Smooth muscle cell (in vitro differentiated cells): ENCODE measurements at regions not wholly inside any gene's neighbourhood (a gene's known extent, or its start where the extent isn't known, plus 50 kb on each side); places are given as distances from the start of the nearest gene placed in this dataset.

ENCODE experiments used
- DNase-seq: peaks from one replicate; lab custom pipeline; 2025; ENCODE audit not compliant: unreplicated experiment; lab: John Stamatoyannopoulos, UW
- H2AFZ ChIP-seq: fragments of 200-600 bp; sonication (generic); 2 replicates; pipeline ENCODE4 v1.6.0; 2016; ENCODE audit warnings: antibody characterized with exemption, low read depth, mild to moderate bottlenecking
- H3F3A ChIP-seq: fragments of 200-600 bp; sonication (generic); 2 replicates; pipeline ENCODE4 v1.6.0; 2017; ENCODE audit warnings: antibody characterized with exemption, low read depth
- H3K27ac ChIP-seq: fragments of 200-600 bp; sonication (generic); 2 replicates; pipeline ENCODE4 v1.5.1; 2016; ENCODE audit warnings: low read depth, mild to moderate bottlenecking
- H3K27me3 ChIP-seq: fragments of 200-600 bp; sonication (generic); 2 replicates; pipeline ENCODE4 v1.6.1; 2016; ENCODE audit warnings: low read depth, mild to moderate bottlenecking
- H3K36me3 ChIP-seq: fragments of 200-600 bp; sonication (generic); 2 replicates; pipeline ENCODE4 v1.5.1; 2016; ENCODE audit warnings: low read depth
- H3K4me1 ChIP-seq: fragments of 200-600 bp; sonication (generic); 2 replicates; pipeline ENCODE4 v1.5.1; 2016; ENCODE audit warnings: low read depth
- H3K4me2 ChIP-seq: fragments of 200-600 bp; sonication (generic); 2 replicates; pipeline ENCODE4 v1.6.0; 2016; ENCODE audit warnings: mild to moderate bottlenecking
- H3K4me3 ChIP-seq: fragments of 200-600 bp; sonication (generic); 2 replicates; pipeline ENCODE4 v1.5.1; 2016; ENCODE audit warnings: mild to moderate bottlenecking
- H3K79me2 ChIP-seq: fragments of 200-600 bp; sonication (generic); 2 replicates; pipeline ENCODE4 v1.6.0; 2016; ENCODE audit warnings: low read depth, mild to moderate bottlenecking
- H3K9ac ChIP-seq: fragments of 200-600 bp; sonication (generic); 2 replicates; pipeline ENCODE4 v1.6.0; 2016; ENCODE audit warnings: low read depth
- H3K9me3 ChIP-seq: fragments of 200-600 bp; sonication (generic); replicated peaks from 2 replicates; pipeline ENCODE4 v1.5.1; 2016; ENCODE audit warnings: low read depth
- H4K20me1 ChIP-seq: fragments of 200-600 bp; sonication (generic); 2 replicates; pipeline ENCODE4 v1.6.0; 2016; ENCODE audit warnings: low read depth
- CTCF ChIP-seq: fragments of 200-600 bp; sonication (generic); IDR thresholded peaks from 2 replicates; pipeline ENCODE4 v1.5.1; 2017; ENCODE audit warnings: borderline replicate concordance, mild to moderate bottlenecking, antibody characterized with exemption; ENCODE audit not compliant: insufficient read depth, poor library complexity, severe bottlenecking
- WGBS: methylation state at CpG from one replicate; pipeline ENCODE4 v1.1.7; 2016; ENCODE audit warnings: low lambda C conversion rate; 5-methylcytosine and 5-hydroxymethylcytosine counted together

GRCh38 chr14:98877065-98877464 is 394.9 kb downstream of the BCL11B start:
- no peaks in the 10 kb centered on the region for H3K27me3 ChIP-seq
- no peaks in the 10 kb centered on the region for H3K79me2 ChIP-seq
- H3K36me3 ChIP-seq, result no peaks in the 10 kb centered on the region
- DNase-seq, result no peak
- no peak overlapping the region for H3K9ac ChIP-seq
- no peaks in the 10 kb centered on the region for H4K20me1 ChIP-seq
- 100% methylated on average over 1 of the region's 1 CpG for WGBS
- no peak overlapping the region for H3K27ac ChIP-seq
- H3K9me3 ChIP-seq, result no peaks in the 10 kb centered on the region
- H3K4me2 ChIP-seq, result no peak overlapping the region
- no peak for TF ChIP-seq CTCF
- no peaks in the 10 kb centered on the region for H3F3A ChIP-seq
- H3K4me1 ChIP-seq, result no peaks in the 10 kb centered on the region
- no peak overlapping the region for H2AFZ ChIP-seq
- no peak overlapping the region for H3K4me3 ChIP-seq

- H3K36me3 ChIP-seq, result no peaks in the 10 kb centered on the region
- H3K9ac ChIP-seq, result no peak overlapping the region
- TF ChIP-seq CTCF, result no peak
- no peaks in the 10 kb centered on the region for H3F3A ChIP-seq
- H3K27me3 ChIP-seq, result no peaks in the 10 kb centered on the region
- no peak for DNase-seq
- no peak overlapping the region for H3K4me2 ChIP-seq
- 90% methylated on average over 3 of the region's 3 CpGs for WGBS
- H3K4me3 ChIP-seq, result no peak overlapping the region
- H2AFZ ChIP-seq, result no peak overlapping the region
- H3K4me1 ChIP-seq, result no peaks in the 10 kb centered on the region
- H3K79me2 ChIP-seq, result no peaks in the 10 kb centered on the region
- H3K27ac ChIP-seq, result no peak overlapping the region
- no peaks in the 10 kb centered on the region for H3K9me3 ChIP-seq
- H4K20me1 ChIP-seq, result no peaks in the 10 kb centered on the region
Measured at GRCh38 chr14:98878282-98878681, 393.7 kb downstream of the BCL11B start.

- Histone ChIP-seq H3K9me3 (no peaks in the 10 kb centered on the region), H3K9ac (no peak overlapping the region), H3K4me2 (no peak overlapping the region), H3K4me1 (peaks cover 15% of the 10 kb centered on the region), H3K4me3 (no peak overlapping the region), H4K20me1 (no peaks in the 10 kb centered on the region), H3F3A (peaks cover 6% of the 10 kb centered on the region), H3K36me3 (no peaks in the 10 kb centered on the region), H2AFZ (no peak overlapping the region), H3K27ac (no peak overlapping the region), H3K27me3 (no peaks in the 10 kb centered on the region), H3K79me2 (no peaks in the 10 kb centered on the region)
- no peak for DNase-seq
- no peak for TF ChIP-seq CTCF
- 74% methylated on average over 7 of the region's 8 CpGs for WGBS
Measured at GRCh38 chr14:98886982-98887381, 385.0 kb downstream of the BCL11B start.

- H2AFZ ChIP-seq, result no peak overlapping the region
- WGBS, result 96% methylated on average over 3 of the region's 3 CpGs
- no peak overlapping the region for H3K27ac ChIP-seq
- no peak for DNase-seq
- H3K4me2 ChIP-seq, result no peak overlapping the region
- no peak for TF ChIP-seq CTCF
- H3K9ac ChIP-seq, result no peak overlapping the region
- H3F3A ChIP-seq, result peaks cover 6% of the 10 kb centered on the region
- no peaks in the 10 kb centered on the region for H4K20me1 ChIP-seq
- H3K9me3 ChIP-seq, result no peaks in the 10 kb centered on the region
- no peak overlapping the region for H3K4me3 ChIP-seq
- peaks cover 15% of the 10 kb centered on the region for H3K4me1 ChIP-seq
- no peaks in the 10 kb centered on the region for H3K79me2 ChIP-seq
- H3K36me3 ChIP-seq, result no peaks in the 10 kb centered on the region
- H3K27me3 ChIP-seq, result no peaks in the 10 kb centered on the region
Measured at GRCh38 chr14:98888281-98888680, 383.7 kb downstream of the BCL11B start.
